Upper lobe of left lung (tissue), 6 donors: ENCODE measurements at regions not wholly inside any gene's neighbourhood (a gene's known extent, or its start where the extent isn't known, plus 50 kb on each side); places are given as distances from the start of the nearest gene placed in this dataset.

Source experiments
- ATAC-seq, 2 donors: fragments of 200-7000 bp; cut with Tn5 transposase; one replicate each; pipeline ENCODE4 v1.9.1; 2022; ENCODE audit warnings: mild to moderate bottlenecking in 2 of 2, moderate library complexity in 2 of 2; ENCODE audit not compliant: low FRiP score in 2 of 2
- DNase-seq, 2 donors: peaks; one replicate each; pipeline ENCODE4 v3.0.0-alpha.2; 2019 to 2020
- H3K27ac ChIP-seq, 4 donors: fragments of 200-600 bp; sonication (generic); one replicate each; pipeline ENCODE4 v1.5.1; 2016 to 2019
- H3K27me3 ChIP-seq, 4 donors: fragments of 200-600 bp; sonication (generic); one replicate each; pipeline ENCODE4 v1.5.1; 2017 to 2019
- H3K36me3 ChIP-seq, 4 donors: fragments of 200-600 bp; sonication (generic); one replicate each; pipeline ENCODE4 v1.5.1; 2016 to 2019
- H3K4me1 ChIP-seq, 4 donors: fragments of 200-600 bp; sonication (generic); one replicate each; pipeline ENCODE4 v1.5.1; 2018 to 2019
- H3K4me3 ChIP-seq, 4 donors: fragments of 200-600 bp; sonication (generic); one replicate each; pipeline ENCODE4 v1.5.1; 2017 to 2019; ENCODE audit warnings: mild to moderate bottlenecking in 2 of 4, moderate library complexity in 1 of 4
- H3K9me3 ChIP-seq, 4 donors: fragments of 200-600 bp; sonication (generic); one replicate each; pipeline ENCODE4 v1.5.1; 2018 to 2019
- CTCF ChIP-seq, 6 experiments: fragments of 450-650 bp in 4 of 6; fragments of 200-600 bp in 2 of 6; sonication (generic) in 2 of 6; IDR thresholded peaks; one replicate each; pipeline ENCODE4 v1.5.1; 2016 to 2019; ENCODE audit warnings: antibody characterized with exemption in 6 of 6
- EP300 ChIP-seq, 4 donors: sonication (generic); formaldehyde crosslinking; IDR thresholded peaks; one replicate each; pipeline ENCODE4 v1.5.1; 2017; ENCODE audit warnings: antibody characterized with exemption in 4 of 4, control low read depth in 2 of 4
- POLR2A ChIP-seq, 4 donors: fragments of 450-650 bp; IDR thresholded peaks; one replicate each; pipeline ENCODE4 v1.5.1; 2016 to 2017; ENCODE audit warnings: antibody characterized with exemption in 4 of 4, mild to moderate bottlenecking in 2 of 4
- POLR2AphosphoS5 ChIP-seq, 2 donors: sonication (generic); formaldehyde crosslinking; IDR thresholded peaks; one replicate each; pipeline ENCODE4 v1.5.1; 2017; ENCODE audit warnings: antibody characterized with exemption in 2 of 2
- WGBS, 2 donors: methylation state at CpG; one replicate each; pipeline ENCODE4 v1.1.5; 2017 to 2018; 5-methylcytosine and 5-hydroxymethylcytosine counted together
- donor health status: DM: no; HTN: no; CAD: no; lungs with moderate emphysema.
- donor health status: DM: no; HTN: yes; CAD: no; lungs with severe emphysema.

- DNase-seq (no peak), ATAC-seq (no peak)
- no peak for TF ChIP-seq CTCF (IDR thresholded peaks at IDR 0.05)
- no peak for TF ChIP-seq POLR2AphosphoS5 (IDR thresholded peaks at IDR 0.05)
- no peak for TF ChIP-seq EP300 (IDR thresholded peaks at IDR 0.05)
- TF ChIP-seq POLR2A (IDR thresholded peaks at IDR 0.05): no peak
Observed at GRCh38 chr11:105447936-105448702, 161.8 kb upstream of the GRIA4 start.

GRCh38 chr11:105443623-105444022 lies 166.2 kb upstream of the GRIA4 start:
- no peaks in the 10 kb centered on the region for H3K4me1 ChIP-seq
- no peaks in the 10 kb centered on the region for H3K36me3 ChIP-seq
- ATAC-seq (no peak), DNase-seq (no peak)
- H3K4me3 ChIP-seq: no peak overlapping the region
- no peaks in the 10 kb centered on the region for H3K27me3 ChIP-seq
- TF ChIP-seq POLR2A (IDR thresholded peaks at IDR 0.05): no peak
- TF ChIP-seq EP300 (IDR thresholded peaks at IDR 0.05): no peak
- TF ChIP-seq CTCF (IDR thresholded peaks at IDR 0.05): no peak
- TF ChIP-seq POLR2AphosphoS5 (IDR thresholded peaks at IDR 0.05): no peak
- H3K27ac ChIP-seq: no peak overlapping the region
- H3K9me3 ChIP-seq: peaks cover 0 to 15% (median 6%) of the 10 kb centered on the region in 4 donors

More at GRCh38 chr11:105447936-105448702, 161.8 kb upstream of the GRIA4 start:
- no peak overlapping the region for H3K4me3 ChIP-seq
- H3K4me1 ChIP-seq: no peaks in the 10 kb centered on the region
- H3K9me3 ChIP-seq: peaks cover 0 to 14% (median 6%) of the 10 kb centered on the region in 4 donors
- WGBS, 2 donors: 96 to 100% methylated on average over 1 of the region's 1 CpG
- no peaks in the 10 kb centered on the region for H3K27me3 ChIP-seq
- no peaks in the 10 kb centered on the region for H3K36me3 ChIP-seq
- H3K27ac ChIP-seq: no peak overlapping the region

- Histone ChIP-seq H3K36me3 (no peaks in the 10 kb centered on the region), H3K27me3 (no peaks in the 10 kb centered on the region), H3K9me3 (no peaks in the 10 kb centered on the region), H3K4me1 (no peaks in the 10 kb centered on the region), H3K27ac (no peak overlapping the region), H3K4me3 (no peak overlapping the region)
- 58 to 74% methylated on average over 3 of the region's 3 CpGs for WGBS, 2 donors
- TF ChIP-seq EP300 (IDR thresholded peaks at IDR 0.05): no peak
- no peak for TF ChIP-seq POLR2A (IDR thresholded peaks at IDR 0.05)
- no peak for TF ChIP-seq CTCF (IDR thresholded peaks at IDR 0.05)
- ATAC-seq (no peak), DNase-seq (no peak)
Observed at GRCh38 chr11:105432241-105432995, 177.5 kb upstream of the GRIA4 start.

GRCh38 chr11:105429096-105429910 lies 180.6 kb upstream of the GRIA4 start:
- Histone ChIP-seq H3K4me3 (no peak overlapping the region), H3K36me3 (no peaks in the 10 kb centered on the region), H3K27me3 (no peaks in the 10 kb centered on the region), H3K9me3 (no peaks in the 10 kb centered on the region), H3K27ac (no peak overlapping the region), H3K4me1 (no peaks in the 10 kb centered on the region)
- no peak for ATAC-seq
- 77 to 82% methylated on average over 6 of the region's 6 CpGs for WGBS, 2 donors
- DNase-seq: no peak
- TF ChIP-seq POLR2A (IDR thresholded peaks at IDR 0.05): no peak
- no peak for TF ChIP-seq EP300 (IDR thresholded peaks at IDR 0.05)
- no peak for TF ChIP-seq CTCF (IDR thresholded peaks at IDR 0.05)
- no peak for TF ChIP-seq POLR2AphosphoS5 (IDR thresholded peaks at IDR 0.05)
